A549 (cell line): ENCODE measurements at regions not wholly inside any gene's neighbourhood (a gene's known extent, or its start where the extent isn't known, plus 50 kb on each side); places are given as distances from the start of the nearest gene placed in this dataset.

Source experiments
- CHD2 ChIP-seq: fragments of 150-350 bp; IDR thresholded peaks from 2 replicates; pipeline ENCODE4 v1.6.1; 2014; ENCODE audit warnings: low read length; ENCODE audit not compliant: partially characterized antibody
- EP300 ChIP-seq, 2 experiments: fragments of >200 bp; sonication (Bioruptor Twin); formaldehyde crosslinking; IDR thresholded peaks; 2 replicates in 1 of 2; 3 replicates in 1 of 2; pipeline ENCODE4 v1.6.1; 2016 to 2017
- PHF8 ChIP-seq: fragments of 200-600 bp; sonication (generic); IDR thresholded peaks from 2 replicates; pipeline ENCODE4 v1.6.1; 2016; ENCODE audit warnings: low read depth, mild to moderate bottlenecking, antibody characterized with exemption, moderate library complexity, borderline replicate concordance
- POLR2A ChIP-seq: IDR thresholded peaks from 2 replicates; pipeline ENCODE4 v1.6.1; 2012; ENCODE audit warnings: mild to moderate bottlenecking, low read length
- POLR2AphosphoS2 ChIP-seq: conservative IDR thresholded peaks from 2 replicates; pipeline ENCODE4 v1.6.1; 2012; ENCODE audit warnings: low read length, improper control_type of control experiment, inconsistent platforms
- RFX5 ChIP-seq: fragments of 450-650 bp; IDR thresholded peaks from 2 replicates; pipeline ENCODE4 v1.7.1; 2014; ENCODE audit warnings: antibody characterized with exemption, mild to moderate bottlenecking, moderate library complexity
- ZNF302 ChIP-seq: fragments of 250-450 bp; sonication (Bioruptor Pico); IDR thresholded peaks from 2 replicates; pipeline ENCODE4 v1.9.0; 2021; ENCODE audit warnings: inconsistent platforms, mild to moderate bottlenecking, moderate library complexity
- TF ChIP-seq, protein P1 (sequence below): fragments of >200 bp; sonication (Bioruptor Twin); formaldehyde crosslinking; IDR thresholded peaks from 3 replicates; pipeline ENCODE4 v1.5.1; 2016

GRCh38 chr1:23629708-23630290 is 61.8 kb upstream of the RPL11 start:
- TF ChIP-seq, protein P1, sequence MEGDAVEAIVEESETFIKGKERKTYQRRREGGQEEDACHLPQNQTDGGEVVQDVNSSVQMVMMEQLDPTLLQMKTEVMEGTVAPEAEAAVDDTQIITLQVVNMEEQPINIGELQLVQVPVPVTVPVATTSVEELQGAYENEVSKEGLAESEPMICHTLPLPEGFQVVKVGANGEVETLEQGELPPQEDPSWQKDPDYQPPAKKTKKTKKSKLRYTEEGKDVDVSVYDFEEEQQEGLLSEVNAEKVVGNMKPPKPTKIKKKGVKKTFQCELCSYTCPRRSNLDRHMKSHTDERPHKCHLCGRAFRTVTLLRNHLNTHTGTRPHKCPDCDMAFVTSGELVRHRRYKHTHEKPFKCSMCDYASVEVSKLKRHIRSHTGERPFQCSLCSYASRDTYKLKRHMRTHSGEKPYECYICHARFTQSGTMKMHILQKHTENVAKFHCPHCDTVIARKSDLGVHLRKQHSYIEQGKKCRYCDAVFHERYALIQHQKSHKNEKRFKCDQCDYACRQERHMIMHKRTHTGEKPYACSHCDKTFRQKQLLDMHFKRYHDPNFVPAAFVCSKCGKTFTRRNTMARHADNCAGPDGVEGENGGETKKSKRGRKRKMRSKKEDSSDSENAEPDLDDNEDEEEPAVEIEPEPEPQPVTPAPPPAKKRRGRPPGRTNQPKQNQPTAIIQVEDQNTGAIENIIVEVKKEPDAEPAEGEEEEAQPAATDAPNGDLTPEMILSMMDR, result no peak
- TF ChIP-seq CHD2, result no peak
- no peak for TF ChIP-seq POLR2A
- TF ChIP-seq ZNF302, result no peak
- TF ChIP-seq PHF8, result no peak
- no peak for TF ChIP-seq RFX5
- TF ChIP-seq EP300 (IDR thresholded peaks at IDR 0.05), result no peak
- no peak for TF ChIP-seq POLR2AphosphoS2
